Stimulated activated CD8-positive, alpha-beta memory T cell treated with anti-CD3 and anti-CD28 coated beads, Interleukin-4, amount 100 ng/mL, for 48 hours (primary cell): ENCODE measurements at regions not wholly inside any gene's neighbourhood (a gene's known extent, or its start where the extent isn't known, plus 50 kb on each side); places are given as distances from the start of the nearest gene placed in this dataset.

Source experiments
- DNase-seq: peaks from one replicate; pipeline ENCODE4 v3.0.0-alpha.2; 2020

DNA sequence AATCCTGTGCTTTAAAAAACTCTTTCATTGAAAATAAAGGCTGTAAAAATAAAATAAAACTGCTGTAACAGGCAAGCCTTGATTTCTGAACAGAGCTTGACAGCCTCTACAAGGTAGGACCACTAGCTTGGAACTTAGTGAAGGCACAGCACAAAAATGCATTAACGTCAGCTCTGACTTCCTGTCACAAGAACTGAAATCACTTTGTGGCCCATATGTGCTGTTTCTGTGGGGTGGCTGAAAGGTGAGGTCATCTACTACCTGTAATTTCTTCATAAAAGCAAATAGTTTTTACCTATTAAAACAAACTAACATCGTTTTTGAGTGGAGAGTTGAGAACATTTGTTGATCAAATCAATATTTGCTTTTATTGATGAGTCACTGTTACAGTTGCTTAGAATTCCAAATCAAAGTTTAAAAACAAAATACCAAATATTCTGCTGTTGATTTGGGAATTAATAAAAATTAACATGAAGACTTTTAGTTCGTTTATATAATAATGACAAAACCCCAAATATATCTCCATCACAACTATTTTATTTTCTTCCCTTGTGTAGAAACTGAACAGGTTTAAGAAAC, 1034.1 kb downstream of the MCTP2 start:
- DNase-seq, result no peak

- DNase-seq, result no peak
Observed at GRCh38 chr15:95266451-95267061, 1035.2 kb downstream of the MCTP2 start.

- no peak for DNase-seq
Observed at GRCh38 chr15:95267481-95267880, 1036.1 kb downstream of the MCTP2 start.

GRCh38 chr15:95269242-95270183, 1038.2 kb downstream of the MCTP2 start:
- DNase-seq, result no peak

- no peak for DNase-seq
Observed at GRCh38 chr15:95274101-95274500, 1042.7 kb downstream of the MCTP2 start.

GRCh38 chr15:95277266-95277665, 1045.9 kb downstream of the MCTP2 start:
- no peak for DNase-seq

DNA sequence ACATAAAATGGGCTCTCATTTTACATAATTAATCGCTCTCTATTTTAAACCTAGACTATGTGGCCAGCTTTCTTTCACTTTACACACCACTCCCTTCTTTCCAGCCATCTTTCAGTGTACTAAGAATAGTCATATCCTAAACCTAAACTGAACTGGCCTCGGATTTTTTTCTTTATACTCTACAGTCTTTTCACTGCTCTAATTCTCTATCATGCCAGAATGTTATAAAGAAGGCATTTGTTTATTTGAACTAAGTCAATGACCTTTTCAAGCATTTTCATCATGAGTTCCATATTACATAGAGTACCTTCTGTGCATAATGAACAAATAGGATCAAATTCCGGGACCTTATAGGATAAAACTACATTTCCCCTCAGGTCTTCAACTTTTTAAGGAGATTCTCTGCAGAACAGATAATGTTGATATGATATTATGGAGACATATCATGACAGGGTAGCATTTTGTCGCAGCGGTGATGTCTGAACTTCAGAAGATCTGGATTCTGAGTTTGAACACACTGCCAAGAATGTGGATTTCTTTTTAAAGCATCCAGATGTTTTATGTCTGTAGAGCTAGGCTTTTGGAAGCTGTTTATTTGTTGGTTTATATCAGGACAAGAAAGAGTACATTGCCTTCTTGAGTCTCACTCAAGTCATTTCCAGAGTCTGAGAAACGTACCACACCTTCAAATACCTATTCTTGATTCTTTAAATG, 1047.3 kb downstream of the MCTP2 start:
- DNase-seq, result no peak

GRCh38 chr15:95279277-95280019, 1048.1 kb downstream of the MCTP2 start:
- DNase-seq, result no peak

DNA sequence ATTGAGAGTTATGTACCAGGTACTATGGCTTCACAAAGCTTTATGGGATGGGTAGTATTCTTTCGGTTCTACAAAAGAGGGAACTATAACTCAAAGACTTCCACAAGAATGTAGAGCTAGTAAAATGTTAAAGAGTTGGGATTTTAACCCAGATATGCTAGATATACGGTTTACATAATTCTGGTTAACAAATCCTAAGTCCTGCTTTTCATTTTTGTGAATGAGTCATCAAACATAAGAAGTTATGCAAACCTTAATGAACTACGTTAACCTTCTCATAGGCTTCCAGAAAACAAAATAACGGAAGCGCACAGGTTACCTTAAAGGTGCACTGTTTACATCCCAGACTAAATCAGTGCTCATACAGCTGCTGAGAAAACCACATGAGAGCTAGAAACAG, 1049.3 kb downstream of the MCTP2 start:
- DNase-seq, result no peak

DNA sequence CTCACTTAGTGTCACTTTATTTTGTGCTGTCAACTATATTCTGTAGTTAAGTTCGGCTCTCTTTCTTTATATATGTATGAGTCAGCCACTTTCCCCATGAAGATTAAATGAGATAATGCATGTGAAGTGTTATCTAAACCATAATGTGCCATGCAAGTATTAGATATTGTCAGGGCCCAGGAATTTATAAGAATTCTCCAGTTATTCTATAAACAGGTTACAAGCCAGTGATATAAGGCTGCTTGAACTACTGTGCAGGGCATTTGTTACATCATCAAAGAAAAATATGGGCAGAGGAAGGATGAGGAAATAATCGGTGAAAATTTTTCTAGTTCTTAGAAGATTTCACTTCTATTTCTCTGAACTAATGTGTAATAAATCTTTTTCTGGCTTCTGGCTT, 1049.0 kb upstream of the NR2F2 start:
- DNase-seq, result no peak

- no peak for DNase-seq
Observed at GRCh38 chr15:95284492-95284891, 1046.0 kb upstream of the NR2F2 start.

DNA sequence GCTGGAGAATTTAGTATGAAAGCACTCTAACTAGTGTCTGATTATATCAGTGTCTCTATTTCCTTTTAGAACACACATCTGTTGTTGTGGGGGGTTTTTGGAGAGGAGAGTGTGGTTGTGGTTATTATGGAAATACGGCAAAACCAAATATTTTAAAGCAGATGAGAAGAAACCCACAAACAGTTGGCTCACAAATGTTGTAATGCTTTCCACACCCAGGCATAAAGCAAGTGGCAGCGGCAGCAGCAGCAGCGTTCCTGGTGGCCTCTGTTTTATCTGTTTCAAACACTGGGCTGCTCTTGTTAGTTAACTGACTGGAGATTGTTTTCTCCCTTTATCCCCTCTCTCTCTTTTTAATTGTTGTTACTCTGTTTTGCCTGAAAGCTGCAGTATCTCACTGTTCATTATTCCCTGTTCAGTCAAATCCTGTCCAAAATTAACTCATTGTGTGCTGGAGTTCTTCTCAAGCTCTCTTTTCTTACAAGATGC, 1045.5 kb upstream of the NR2F2 start:
- no peak for DNase-seq

DNA sequence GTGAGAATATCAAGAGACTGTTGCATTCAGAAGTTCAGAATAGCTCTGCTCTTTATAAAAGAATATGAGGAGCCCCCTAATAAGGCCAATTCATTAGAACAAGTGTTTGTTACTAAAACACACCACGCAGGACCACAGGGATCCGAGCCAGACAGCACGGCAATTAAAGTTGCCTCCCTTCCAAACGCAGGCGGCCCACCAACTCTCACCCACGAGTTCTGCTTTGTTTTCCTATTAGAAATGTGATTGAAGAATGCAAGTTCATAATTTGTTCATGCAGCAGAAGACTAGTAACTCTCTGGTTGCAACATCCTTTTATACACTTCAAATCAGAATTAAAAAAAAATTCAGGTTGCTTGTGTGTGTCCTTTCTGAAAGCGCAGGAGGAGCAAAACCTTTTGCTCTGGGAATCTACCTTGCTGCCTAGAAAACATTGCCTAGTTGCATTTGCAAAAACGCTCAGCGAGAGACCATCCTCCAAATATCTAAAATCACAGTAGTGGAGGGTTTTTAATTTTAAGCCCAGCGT, 1044.1 kb upstream of the NR2F2 start:
- DNase-seq, result no peak

DNA sequence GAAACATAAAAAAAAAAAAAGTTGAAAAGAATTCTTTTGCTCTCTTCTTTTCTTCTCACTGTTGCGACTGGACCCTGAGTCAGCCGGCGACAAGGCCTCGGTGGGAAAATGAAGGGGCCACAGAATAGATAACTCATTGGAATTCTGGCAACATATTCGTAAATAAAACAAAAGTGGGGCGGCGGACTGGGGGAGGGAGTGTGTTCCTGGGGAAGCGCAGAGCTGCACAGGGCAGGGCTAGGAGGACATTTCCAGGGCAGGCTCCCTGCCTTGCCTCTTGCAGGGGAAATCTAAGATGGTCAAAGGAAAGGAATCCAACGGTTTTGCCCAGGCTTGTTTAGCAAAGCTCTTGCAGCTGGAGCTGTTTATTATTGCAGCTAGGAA, 1042.8 kb upstream of the NR2F2 start:
- DNase-seq, result no peak

- DNase-seq, result no peak
Observed at GRCh38 chr15:95288626-95289025, 1041.9 kb upstream of the NR2F2 start.

- no peak for DNase-seq
Observed at GRCh38 chr15:95290176-95290974, 1040.1 kb upstream of the NR2F2 start.

DNA sequence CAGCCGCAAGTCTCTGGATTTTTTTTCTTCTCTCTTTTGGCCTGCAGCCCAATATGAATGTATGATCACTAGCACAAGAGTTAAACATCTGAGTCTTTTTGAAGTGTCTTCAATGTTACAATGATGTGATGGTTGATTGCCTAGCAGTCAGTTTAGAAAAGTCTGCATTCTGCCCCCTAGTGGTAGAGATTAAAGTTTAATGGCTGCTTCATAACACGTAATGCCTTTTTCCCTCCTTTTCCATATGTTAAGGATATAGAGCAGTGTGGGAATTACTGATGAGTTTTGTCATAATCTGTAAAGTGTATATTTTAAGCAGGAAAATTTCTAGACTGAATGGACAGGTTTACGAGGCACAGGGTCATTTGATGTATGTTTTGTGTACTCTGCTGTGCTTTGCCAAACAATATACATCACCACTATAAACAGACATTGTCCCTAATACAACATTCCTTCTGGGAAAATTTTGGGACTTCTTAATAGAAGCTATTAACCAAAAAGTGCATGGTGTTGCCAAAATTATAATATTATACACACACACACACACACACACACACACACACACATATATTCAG, 1038.5 kb upstream of the NR2F2 start:
- DNase-seq, result no peak

DNA sequence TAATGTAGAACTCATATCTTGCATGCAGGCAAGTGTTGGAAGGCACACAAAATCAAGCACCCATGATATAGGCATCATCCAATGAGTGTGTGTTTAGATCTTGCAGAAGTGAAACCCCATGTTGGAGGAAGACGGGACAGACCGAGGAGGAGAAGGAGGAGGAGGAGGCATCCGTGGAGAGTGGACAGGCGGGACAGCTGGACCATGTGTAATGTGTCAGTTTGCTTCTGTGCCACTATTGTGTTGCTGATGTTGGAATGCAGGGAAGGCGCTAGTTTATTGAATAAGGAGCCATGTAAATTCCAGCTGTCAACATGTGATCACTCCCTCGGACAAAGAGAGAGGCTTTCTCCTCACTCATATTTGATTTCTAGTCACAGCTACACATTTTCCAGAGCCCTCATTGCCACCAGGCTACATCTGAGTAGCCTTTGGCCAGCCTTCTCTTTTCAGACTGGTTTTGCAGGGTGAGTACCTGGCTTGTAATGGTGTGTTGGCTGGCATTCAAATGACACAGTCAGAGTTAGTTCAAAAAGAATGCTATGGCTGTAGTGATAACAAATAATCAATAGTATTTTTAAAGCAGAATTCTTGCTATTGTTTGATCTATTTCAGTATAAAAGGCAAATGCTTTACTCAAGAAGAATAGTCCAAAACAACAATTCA, 1037.6 kb upstream of the NR2F2 start:
- DNase-seq, result no peak

GRCh38 chr15:95293456-95294031, 1037.0 kb upstream of the NR2F2 start:
- no peak for DNase-seq

DNA sequence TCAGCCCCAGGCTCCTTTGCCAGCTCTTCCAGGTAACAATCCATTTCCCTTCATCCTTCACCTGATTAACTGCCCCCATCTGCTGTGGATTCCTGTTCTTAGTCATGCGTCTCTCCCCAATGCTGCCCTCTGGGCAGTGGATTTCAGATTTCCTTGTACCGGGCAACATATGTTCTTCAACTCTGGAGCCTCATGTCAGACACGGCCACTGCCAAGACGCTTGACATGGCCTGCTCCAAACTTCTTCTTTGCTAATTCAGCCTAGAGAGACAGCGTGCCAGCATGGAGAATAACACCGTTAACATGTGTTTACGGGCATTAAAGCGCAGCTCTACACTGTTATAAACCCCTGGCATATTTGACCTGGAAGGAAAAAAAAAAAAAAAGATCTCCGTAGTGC, 1035.1 kb upstream of the NR2F2 start:
- DNase-seq, result no peak
